ENCODE measurements at regions not wholly inside any gene's neighbourhood (a gene's known extent, or its start where the extent isn't known, plus 50 kb on each side); places are given as distances from the start of the nearest gene placed in this dataset.
A peak's percentile ranks its signal among the peaks of the same experiment; 100 is the strongest.
"Not testable (repeated sequence)": the region's sequence is repeated elsewhere in the genome, so short reads cannot be mapped to it uniquely, and the experiment has no call there.

DNA sequence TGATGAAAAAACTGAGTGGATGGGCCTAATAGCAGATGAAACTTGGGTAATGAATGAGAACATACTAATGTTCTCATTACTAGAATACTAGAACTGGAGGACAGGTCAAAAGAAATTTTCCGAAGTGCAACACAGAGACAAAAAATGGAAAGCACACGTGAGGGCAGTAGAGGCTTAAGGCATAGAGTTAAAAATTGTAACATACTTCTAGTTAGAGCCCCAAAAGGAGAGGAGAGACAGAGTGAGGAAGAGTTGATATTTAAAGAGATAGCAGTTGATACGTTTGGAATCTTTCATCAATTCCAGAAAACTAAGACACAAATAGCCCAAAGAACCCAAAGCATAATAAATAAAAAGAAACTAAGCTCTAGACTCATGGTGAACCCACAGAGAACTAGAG lies 327.9 kb downstream of the SQOR start:
- DNase-seq = no peak

DNA sequence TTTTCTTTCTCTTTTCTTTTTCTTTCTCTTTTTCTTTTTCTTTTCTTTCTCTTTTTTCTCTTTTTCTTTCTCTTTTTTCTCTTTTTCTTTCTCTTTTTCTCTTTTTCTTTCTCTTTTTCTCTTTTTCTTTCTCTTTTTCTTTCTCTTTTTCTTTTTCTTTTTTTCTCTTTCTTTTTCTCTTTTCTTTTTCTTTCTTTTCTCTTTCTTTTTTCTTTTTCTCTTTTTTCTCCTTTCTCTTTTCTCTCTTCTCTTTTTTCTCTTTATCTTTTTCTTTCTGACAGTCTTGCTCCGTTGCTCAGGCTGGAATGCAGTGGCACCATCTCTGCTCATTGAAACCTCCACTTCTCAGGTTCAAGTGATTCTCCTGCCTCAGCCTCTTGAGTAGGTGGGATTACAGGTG lies 335.7 kb downstream of the SQOR start:
- no peak for DNase-seq

- no peak for DNase-seq
Measured at GRCh38 chr15:45980366-45980765, 345.5 kb downstream of the SQOR start.

- no peak for DNase-seq
Measured at GRCh38 chr15:45981625-45982024, 346.8 kb downstream of the SQOR start.

DNA sequence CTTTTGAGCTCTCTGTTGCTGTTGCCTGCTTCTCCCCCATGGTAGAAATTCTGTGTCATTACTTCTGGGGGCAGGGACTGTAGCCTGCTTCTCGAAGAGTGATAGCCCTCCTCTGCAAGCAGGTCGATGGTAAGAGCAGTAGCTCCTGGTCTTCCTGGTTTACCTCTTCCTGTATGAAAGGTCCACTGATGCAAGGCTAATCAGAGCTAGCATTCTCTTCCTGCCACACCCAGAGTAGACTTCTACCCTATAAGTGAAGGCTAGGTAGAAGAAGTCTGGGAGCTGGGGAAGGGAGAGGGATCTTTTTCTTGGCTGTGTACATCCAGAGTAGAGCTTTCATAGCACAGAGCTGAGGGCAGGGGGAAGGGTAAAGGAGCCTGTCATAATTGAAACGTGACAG lies 357.0 kb downstream of the SQOR start:
- DNase-seq = no peak

DNA sequence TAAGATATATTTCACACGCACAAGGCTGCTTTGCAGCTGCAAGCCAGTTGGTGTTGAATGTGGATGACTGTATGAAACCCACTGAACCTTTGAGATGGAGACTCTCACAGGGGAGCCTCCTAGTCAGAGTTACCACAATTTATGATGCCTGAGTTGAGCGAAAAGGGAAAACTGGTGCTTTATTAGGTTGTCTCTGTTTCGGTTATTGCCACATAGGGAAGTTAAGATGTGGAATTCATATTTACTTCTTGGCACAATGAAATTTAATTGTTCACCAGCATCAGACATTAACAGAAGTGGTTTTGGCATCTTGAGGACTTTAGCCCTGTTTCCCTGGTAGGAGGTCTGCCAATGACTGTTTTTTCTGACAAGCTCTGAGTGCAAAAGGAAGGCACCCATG lies 358.2 kb downstream of the SQOR start:
- no peak for DNase-seq

GRCh38 chr15:45993508-45993907 lies 358.7 kb downstream of the SQOR start:
- DNase-seq = no peak

- no peak for DNase-seq
Measured at GRCh38 chr15:45995800-45996199, 361.0 kb downstream of the SQOR start.

GRCh38 chr15:46014532-46014931 lies 379.7 kb downstream of the SQOR start:
- no peak for DNase-seq

DNA sequence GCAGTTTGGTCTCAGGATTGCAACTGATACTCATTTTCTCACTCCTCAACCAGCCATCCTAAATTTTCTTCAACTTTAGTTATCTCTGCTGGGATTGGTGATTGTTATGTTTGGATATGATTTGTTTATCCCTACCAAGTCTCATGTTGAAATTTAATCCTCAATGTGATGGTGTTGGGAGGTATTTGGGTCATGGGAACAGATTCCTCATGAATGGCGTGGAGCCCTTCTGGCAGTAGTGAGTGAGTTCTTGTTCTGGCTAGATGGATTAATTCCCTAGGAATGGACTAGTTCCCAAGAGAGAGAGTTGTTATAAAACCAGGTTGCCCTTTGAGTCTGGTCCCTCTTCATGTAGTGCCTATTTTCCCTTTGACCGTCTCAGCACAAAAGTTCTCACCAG lies 399.9 kb downstream of the SQOR start:
- no peak for DNase-seq

- DNase-seq = no peak
Measured at GRCh38 chr15:46039703-46040102, 404.9 kb downstream of the SQOR start.

DNA sequence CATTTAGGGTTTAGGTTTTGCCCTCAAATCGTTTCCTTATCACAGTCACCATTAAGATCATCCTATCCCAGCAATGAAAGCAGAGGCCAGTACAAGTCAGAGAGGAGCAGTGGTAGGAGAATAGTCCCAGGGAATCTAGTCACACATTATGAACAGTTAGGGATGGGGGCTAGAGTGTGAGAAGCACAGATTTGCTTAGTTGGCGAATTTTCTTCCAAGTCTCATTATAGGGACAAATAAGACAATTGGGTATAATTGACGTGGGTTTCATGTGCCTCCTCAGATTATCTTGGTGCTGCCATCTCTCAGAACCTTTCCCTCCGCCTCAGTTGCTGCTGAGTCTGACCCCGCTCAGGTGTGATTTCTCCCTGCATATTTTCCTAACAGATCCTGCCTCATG lies 407.1 kb downstream of the SQOR start:
- DNase-seq = no peak

DNA sequence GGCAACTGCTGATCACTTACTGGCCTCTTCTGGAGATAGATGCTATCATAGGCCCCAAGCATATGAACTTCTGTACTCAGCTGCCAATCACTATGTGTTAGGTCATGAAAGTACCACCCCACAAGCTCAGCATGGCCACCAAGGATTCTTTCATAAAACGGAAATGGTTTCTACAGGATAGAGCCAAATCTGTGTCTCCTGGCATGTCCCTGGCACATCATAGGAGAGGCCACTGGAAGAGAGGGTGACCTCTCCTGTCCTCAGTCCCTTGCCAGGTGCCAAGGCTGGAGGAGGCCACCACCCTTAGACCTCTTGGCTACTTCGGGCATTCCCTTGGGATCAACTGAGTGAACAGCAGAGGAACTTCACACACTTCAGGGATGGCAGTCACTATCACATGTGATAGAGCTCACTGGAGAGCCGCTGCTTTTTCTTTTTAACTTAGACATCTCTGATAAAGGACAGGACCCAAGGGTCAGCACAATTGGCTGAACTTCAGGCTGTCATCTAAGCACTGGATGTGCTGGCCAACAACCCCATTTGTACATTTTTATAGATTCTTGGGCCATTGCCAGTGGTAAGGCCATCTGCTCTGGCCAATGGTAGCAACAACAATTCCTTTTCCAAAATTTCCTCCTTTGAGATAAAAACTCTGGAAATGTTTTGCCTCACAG lies 425.2 kb downstream of the SQOR start:
- no peak for DNase-seq

DNA sequence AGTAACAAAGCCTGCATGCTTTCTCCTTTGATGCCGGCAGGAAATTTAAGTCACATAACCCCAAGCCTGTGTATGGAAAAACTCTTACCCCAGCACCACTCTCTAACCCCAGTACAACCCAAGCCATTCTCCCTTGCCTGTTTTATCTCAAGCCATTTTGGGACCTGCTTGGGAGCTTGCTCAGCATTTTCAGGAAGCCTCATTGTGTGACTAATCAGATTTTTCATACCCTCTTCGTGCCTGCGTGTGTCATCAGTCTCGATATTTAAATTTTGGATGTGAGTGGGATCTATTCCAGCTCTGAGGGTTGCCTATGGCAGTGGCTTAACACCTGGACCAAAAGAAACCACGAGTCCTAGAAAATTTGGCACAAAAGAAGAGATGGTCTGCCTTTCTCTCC lies 426.2 kb downstream of the SQOR start:
- no peak for DNase-seq

- no peak for DNase-seq
Measured at GRCh38 chr15:46077220-46077619, 442.4 kb downstream of the SQOR start.

DNA sequence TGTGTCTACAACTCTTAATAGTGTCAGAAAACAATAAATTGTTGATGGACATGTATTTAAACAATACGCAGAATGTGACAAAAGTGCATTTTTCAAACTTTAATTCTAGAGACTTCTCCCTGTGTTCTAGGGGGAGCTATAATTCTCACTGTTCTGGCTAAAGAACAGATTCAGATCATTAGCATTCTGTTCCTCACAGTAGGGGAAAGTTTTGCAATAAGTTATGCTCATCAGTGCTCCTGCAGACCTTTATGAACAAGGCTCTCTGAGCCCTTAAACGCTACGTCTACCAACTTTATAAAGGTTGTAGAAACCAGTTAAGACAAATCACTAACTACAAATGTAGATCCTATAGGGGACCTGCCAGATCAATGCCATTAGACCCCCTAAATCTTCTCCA lies 444.2 kb downstream of the SQOR start:
- DNase-seq = no peak

DNA sequence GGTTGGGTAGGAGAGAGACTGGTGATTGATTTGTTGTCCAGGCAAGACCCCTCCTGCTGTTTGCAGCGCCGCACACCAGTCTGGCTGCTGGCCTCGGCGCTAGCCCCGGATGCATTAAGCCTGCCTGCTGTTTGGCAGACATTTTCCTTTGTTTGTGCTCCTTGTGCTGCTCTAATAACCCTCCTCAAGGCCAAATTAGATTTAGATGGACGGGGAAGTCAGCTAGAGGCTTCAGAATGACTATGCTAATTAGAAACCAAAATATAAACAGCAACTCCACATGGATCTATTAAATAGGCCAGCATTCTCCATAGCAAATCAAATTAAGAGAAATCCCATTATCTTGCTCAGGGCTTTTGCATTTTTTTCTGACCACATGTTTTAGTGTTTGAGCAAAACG lies 445.2 kb downstream of the SQOR start:
- no peak for DNase-seq

DNA sequence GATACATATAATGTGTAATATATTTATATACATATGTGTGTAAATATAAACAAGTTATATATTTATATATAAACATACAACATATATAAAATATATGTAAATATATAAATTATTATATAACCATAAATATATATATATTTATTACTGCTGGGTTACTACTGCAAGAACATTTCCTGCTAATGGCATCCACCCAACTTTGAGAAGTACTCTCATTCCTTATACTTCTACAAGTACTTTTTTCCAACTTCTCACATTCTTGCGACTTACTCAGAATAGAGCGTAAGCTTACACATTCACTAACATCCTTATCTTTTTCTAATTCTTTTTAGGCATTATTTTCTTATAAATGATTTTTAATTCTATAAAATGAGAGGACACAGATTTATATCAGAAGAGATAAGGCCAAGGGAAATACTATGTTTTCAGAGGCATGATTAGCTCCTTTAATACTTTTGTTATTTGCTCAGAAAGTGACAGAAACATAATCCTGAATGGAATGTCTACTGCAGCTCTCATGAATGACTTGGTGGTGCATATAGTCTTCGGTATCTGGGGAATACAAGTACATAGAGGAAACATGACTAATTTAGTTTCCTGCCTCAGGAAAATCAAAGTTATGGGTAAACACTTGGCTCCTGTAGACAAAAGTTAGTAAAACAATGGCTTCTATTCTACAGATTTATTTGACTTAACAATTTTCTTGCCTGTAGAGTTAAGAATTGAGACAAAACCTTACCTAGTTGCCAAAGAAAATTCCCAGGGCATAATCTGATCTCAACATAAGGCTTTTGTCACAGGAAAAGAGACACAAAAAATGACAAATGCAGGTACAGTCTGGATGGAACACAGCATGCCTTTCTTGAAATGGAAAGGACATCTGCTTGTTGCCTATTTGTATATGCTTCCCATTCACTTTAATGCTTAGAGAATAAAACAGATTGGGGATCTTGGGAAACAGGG lies 453.9 kb downstream of the SQOR start:
- DNase-seq = no peak

DNA sequence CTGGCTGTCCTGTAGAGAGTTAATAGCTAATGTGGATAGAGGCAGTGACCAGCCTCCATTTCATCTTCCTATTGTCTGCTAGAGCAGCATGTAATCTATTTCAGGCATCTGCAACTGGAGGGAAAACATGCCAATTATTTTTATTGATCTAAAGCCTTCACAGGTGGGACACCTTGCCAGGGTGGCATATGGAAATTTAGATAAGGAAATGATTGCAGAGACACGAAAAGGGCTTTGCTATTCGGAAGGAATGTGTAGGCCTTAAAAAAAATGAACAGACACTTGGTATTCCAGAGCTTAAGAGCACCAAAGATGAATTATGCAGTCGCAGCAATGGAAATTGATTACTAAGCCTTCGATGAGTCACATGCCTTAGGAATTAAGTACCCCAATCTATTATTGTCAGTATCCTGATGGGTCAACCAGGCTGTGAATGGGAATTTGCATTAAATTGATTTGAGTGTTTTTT lies 454.7 kb downstream of the SQOR start:
- DNase-seq = no peak

DNA sequence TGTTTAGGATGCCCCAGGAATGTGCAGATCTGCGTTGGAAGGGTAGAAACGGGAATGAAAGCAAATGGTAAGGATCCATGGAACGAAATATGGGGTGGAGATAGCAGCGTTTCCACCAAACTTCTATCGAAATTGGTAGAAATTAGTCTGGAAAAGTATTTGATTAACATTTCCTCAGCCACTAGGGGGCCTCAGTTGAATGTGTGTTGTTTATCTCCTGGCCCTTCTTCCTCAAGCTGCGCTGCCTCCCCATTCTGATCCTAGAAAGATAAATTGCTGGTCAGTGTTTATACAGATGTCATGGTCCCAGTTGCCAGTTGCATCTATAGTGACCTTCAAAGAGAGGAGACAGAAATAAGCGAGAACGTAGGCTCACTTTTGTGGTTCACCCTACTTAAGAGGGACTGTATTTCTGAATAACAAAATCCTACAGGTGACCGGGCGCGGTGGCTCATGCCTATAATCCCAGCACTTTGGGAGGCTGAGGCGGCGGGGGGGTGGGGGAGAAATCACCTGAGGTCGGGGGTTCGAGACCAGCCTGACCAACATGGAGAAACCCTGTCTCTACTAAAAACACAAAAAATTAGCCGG lies 457.1 kb downstream of the SQOR start:
- DNase-seq = peak; percentile 17

GRCh38 chr15:46098006-46098405 lies 463.2 kb downstream of the SQOR start:
- not testable (repeated sequence) for DNase-seq

DNA sequence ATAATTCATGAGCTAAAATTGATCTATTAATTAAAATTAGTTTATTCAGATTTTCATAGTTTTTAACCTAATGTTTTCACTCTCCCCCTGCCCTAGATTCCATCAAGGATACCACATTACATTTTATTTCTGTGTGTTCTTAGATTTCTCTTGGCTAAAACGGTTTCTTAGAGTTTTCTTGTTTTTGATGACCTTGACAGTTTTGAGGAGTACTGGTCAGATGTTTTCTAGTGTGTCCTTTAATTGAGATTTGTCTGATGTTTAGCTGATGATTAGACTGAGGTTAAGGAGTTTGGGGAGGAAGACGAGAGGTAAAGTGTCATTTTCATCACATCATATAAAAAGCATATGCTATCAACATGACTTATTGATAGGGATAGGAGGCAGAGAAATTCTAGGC lies 475.9 kb downstream of the SQOR start:
- DNase-seq = no peak

DNA sequence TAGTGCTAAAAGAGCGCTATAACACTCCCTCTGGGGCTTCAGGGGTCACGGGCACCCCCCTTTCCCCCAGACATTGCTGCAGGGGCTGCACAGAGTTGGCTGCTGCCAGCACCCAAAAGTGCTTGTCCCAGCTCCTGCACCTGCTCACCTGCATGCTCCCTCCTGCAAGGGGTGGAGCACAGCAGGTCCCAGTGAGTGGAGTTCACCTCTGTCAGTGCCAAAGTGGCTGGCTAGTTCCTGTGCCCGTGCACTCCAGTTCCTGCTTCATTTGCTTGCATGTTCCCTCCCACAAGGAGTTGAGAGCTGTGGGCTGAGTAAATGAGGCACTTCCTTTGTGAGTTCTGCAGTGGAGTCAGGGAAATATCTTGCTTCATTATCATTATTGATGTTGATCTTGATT lies 476.9 kb downstream of the SQOR start:
- no peak for DNase-seq

- DNase-seq = no peak
Measured at GRCh38 chr15:46117071-46117470, 482.2 kb downstream of the SQOR start.
